ENCODE measurements at regions not wholly inside any gene's neighbourhood (a gene's known extent, or its start where the extent isn't known, plus 50 kb on each side); places are given as distances from the start of the nearest gene placed in this dataset.

DNA sequence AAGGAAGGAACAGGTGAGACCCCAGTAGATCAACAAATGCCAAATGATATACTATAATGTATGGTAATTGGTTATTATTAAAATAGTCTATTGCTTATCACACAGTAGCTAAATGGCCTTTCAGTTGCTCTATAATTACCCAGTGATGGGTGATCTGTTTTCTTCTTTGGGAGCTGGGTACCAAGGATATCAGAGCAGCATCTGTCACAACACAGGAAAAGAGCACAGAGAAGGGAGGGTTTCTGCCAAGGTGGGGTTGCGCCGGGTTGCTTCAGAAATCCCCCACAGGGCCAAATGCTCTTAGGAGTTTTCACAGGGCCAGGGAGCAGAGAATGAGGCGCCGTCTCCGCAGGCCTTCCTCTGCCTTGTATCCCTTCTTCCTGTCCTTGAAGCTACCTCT is 469.4 kb downstream of the INSC start:
- no peak for DNase-seq (ENCODE audit: low read depth in 2 of 2)

DNA sequence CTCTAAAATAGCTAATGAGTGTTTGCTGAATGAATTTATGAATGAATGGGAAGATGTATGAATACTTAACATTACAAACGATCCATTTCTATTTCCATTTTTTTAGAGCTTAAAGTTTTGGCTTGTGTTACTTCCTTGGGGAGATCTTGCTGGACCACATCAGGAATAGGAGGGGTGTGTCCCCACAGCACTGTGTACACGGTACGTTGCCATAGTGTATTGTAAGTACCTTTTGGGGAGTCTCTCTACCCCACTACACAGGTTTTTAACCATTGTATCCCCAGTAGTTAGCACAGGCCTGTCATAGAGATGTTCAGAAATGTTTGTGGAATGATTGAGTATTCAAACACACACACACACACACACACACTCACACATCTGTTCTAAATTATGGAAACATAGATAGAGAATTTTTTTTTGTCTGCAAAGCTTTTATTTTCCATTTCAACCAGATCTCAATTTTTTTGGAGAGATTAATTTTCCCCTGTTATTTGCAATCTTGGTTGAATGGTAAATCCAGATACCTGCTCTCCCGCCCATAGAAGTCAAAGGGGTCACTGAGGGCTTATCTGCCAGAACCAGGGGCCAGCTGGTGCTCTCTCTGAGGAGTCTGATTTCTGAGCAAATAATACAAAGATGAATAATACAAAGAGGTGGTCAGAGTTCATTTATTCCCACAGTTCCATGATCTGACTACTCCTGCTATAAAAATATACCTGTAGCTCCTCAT is 471.0 kb downstream of the INSC start:
- no peak for DNase-seq (ENCODE audit: low read depth in 2 of 2)

DNA sequence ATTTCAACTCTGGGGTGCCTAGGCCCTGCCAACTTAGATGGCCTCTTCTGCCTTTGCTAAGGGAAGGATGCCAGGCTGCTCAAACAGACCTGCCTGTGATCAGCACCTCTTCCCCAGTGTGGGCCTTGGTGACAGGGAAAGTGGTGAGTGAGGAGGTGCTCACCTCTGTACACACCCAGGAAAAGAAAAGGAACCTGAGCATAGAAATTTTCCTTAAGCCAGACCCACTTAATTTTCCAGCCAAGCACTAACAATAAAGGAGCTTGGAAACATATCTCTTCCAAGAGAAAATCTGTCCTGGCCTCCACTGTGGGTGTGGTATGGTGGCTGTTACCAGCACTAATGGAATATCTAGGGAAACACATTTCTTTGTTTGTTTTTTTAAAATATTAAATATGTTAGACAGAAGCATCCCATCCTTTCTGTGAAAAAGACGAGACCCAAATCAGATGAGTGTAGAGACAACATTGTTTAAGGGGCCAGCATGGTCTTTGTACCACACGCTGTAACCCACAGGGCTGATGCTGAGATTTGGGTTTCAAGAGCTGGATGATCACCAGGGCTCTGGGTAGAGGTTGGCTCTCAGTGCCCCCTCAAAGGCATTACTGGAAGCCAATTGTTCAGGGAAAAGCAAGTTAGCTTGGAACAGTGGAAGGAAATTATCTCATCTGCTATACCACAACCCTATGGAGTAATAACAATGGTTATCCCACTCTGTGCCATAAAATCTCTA is 472.2 kb downstream of the INSC start:
- DNase-seq (ENCODE audit: low read depth in 2 of 2) = no peak

DNA sequence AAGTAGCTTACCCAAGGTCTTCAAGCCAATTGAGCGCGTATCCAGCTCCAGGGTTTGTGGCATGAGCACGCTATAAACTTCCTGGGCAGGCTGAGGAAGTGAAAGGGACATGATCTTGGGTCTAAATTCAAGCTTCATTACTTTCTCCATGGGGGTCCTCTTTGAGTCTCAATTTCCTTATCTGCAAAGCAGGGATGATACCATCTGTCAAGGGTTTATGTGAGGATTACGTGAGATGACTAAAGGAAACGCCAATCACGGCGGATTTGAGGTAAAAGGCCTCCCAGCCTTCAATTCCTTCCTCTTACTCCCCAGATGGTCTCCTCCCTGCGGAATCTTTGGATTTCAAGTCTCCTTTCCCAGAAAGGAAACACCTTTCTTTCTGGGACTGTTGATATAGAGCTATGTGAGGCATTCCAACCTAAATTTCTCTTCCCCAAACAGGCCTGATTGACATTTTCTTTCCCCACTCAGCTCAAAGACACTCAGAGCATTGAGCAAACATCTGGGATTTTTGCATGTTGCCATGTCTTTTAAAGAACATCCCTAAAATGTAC is 474.4 kb downstream of the INSC start:
- no peak for DNase-seq (ENCODE audit: low read depth in 2 of 2)

DNA sequence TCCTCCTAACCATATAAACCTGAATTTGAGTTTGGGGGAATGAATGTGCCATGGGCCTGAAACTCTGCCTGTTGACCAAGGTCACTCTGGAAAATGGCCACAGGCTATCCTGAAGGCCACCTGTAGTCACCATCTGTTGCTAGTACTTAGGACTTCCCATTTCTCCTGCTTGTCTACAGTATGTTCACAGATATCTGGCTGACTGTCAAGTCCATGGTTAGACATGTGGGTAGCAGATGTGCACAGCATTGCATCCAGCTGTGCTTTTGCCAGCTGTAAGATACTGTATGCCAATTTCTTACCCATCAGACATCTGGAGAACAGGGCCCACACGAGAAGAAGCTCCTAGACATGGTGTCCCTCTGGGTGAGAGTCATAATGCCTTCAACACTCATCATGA is 475.4 kb downstream of the INSC start:
- DNase-seq (ENCODE audit: low read depth in 2 of 2) = no peak

DNA sequence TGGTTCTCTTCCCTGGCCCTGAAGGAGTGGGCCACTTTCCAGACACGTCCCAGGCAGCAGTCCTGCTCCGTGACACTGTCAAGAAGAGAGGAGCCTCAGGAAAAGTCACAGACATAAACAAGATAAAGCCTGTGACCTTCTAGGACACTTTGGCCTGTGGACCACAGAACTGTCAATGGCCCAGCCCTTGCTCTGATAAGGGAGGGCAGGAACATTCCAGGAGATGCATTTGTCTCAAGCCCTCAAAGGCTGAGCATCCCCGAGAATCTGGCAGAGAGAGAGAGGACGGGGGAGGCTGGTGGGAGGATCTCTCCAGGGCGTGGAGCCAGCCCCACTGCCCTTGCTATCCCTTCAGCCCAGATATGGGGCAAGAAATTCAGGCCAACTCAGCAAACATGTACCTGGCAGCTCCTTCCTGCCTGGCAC is 476.4 kb downstream of the INSC start:
- DNase-seq (ENCODE audit: low read depth in 2 of 2) = no peak

DNA sequence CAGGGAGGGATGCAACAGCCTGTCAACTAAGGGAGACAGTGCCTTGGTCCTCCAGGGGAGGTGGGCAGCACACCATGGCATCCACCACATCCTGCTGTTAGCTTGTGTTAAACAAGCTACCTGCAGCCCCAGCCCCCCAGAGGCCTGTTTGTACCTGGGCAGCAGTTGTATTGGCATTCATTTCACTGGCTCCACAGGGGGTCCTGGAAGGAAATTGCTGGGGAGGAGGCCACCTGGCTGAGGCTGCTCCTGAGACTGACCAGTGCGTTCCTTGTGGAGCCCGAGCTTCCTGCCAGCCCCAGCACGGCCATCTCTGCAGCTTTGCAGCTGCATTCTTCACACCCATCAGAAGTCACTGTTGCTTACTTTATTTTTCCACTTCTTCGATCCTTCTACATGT is 479.9 kb downstream of the INSC start:
- DNase-seq (ENCODE audit: low read depth in 2 of 2) = no peak

DNA sequence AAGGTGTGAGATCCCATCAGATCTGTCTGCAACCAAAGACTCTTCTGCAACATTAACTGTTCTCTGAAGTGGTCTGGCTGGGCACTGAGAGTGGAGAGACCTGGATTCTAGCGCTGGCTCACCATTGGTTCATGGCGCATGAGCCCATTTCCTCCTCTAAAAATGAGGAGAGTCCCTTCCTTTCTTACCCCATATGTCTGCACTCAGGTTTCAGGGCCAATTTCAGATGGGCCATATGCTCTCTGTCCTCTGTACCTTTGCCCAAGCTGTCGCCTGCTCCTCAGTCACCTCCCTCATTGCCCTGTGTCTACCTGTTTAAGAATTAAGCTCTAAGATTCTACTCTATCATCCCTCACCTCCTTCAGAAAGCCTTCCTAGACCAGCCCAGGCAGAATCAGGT is 484.7 kb downstream of the INSC start:
- no peak for DNase-seq (ENCODE audit: low read depth in 2 of 2)

DNA sequence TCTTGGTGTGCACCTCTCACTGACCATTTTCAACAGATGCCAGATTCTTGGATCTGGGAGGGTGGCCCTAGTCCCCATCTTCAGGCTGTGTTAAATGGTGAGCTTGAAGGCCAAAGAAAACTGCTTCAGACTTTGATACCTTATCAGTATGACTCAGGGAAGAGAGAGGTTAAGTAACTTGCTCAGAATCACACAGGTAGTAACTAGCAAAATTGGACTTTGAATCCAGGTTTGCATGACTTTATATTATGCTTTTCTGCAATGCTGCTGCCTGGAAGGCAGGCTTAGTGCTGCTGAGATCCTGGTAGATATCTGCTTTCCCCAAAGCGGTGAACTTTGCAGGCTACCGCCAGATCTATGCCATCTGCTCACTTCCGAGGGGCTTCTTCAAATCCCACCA is 487.3 kb downstream of the INSC start:
- no peak for DNase-seq (ENCODE audit: low read depth in 2 of 2)

DNA sequence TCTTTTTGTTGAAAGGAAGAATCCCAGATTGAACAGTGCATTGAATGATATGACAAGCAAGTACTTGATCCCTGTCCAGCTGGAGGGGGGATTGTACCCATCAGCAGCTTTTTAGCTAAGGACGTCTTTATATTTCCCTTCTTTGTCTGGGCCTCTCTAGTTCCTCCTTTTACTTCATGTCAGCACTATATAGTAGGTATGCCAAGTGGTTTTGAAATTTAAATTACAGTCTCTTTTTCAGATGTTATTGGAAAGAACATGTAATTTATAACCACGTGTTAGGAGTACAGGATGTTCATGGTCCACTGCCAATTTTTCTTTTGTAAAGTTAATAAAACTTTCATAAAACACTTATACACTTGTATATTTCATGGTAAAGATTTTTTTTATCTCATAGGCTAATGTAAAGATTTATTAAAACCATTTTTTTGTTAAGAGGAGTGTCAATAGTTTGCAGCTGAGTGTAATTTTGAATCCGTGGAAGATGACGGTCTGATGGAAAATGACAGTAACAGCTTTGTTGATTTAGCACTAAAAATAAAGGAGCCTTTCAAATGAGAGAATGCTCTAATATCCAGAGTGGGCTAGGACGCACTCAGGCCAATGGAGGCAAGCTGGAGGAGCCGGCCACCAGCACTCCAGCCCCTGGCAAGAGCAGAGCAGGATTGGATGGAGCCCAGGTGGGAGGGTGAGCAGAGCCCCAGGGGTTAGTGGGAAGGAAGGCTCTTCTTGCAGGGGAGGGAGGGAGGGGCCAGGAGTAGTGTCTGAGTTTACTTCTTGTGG is 488.3 kb downstream of the INSC start:
- DNase-seq (ENCODE audit: low read depth in 2 of 2) = no peak

DNA sequence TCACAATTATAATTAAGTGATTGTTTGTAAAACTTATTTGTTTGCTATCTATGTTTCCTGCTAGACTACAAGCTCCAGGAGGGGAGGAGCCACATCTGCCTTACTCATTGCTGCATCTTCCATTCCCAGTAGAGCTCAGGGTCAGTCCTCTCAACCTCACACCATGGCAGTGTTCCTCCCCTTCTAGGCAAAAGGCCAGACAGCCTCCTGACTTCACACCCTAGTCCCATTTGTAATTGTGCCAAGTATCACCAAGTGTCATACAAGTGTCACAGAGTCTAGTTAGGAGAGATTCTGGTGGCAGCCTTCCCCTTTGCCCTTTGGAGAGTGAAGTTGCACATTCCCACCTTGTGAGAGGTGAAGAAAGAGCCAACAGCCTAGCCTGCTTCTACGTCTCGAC is 490.4 kb downstream of the INSC start:
- no peak for DNase-seq (ENCODE audit: low read depth in 2 of 2)

DNA sequence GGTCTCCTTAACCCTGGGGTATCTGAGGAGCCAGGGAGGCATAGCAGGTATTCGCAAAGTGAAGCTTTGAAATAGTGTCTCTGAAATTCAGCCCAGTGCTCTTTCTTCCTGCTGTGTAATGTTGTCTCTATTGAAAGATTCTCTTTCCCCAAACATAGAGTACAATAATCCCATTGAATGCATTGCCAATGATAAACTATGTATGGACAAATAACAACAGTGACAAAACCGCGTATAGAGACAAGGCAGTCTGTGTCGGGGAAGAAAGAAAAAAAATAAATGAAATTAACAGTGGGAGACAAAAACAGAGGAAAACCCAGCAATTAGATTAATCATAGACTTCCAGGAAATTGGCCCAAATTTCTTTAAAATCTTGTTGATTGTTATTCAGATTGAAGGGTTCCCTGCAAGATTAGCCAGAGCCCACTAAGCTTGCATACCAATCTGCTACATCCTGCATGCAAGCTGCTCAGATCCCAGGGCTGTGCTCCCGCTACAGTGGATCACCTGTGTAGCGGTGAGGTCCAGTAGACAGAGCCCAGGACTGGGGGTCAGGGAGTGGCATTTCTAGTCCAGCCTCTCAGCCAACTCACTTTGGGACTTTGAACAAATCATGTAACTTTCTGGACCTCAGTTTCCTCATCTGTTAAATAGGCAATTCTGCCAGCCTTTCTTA is 492.8 kb downstream of the INSC start:
- no peak for DNase-seq (ENCODE audit: low read depth in 2 of 2)

DNA sequence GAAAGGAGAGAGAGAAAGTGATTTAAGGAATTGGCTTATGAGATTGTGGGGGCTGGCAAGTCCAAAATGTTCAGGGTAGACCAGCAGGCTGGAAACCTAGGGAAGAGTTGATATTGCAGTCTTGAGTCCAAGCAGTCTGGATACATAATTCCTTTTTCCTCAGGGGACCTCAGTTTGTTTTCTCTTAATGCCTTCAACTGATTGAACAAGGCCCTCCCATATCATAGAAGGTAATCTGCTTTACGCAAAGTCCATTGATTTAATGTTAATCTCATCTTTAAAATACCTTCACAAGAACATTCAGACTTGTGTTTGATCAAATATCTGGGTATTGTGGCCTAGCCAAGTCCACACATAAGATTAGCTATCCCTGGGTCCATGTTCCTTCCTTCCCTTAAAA is 494.7 kb downstream of the INSC start:
- no peak for DNase-seq (ENCODE audit: low read depth in 2 of 2)

DNA sequence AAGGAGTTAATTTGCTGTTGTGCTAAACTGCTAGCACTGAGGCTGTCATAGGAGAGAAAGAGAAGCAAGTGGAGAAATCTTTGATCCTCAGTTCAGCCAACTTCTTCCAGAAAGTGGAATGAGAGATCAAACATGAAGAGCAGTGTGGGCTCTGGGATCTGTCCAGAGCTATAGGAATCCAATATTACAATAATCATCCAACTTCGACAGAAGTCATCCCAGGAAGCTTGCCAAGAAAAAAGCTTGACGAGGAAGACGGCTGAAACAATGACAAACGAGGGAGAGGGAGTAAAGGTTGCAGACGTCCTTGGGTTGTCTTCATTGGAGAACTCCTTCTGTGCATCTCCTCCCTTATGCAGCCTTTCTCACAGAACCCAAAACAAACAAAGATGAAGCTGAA is 496.2 kb downstream of the INSC start:
- DNase-seq (ENCODE audit: low read depth in 2 of 2) = no peak

DNA sequence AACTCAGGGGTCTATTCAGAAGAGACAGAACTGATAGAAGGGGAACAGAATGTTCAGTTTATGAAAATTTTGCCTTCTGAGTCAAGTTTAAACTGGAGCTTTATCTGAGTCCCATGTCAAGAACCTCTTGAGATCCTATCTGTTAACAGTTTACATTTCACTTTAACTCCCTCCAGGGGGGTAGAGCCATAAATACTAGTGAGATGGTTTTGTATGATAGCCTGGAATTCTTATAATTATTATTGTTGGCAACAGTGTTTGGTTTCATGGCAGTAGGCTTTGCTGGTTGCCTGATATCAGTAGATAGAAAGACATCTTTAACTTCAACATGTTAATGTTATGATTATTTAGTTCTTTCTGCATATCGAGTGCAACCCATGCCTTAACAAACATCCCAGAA is 498.5 kb downstream of the INSC start:
- DNase-seq (ENCODE audit: low read depth in 2 of 2) = no peak

DNA sequence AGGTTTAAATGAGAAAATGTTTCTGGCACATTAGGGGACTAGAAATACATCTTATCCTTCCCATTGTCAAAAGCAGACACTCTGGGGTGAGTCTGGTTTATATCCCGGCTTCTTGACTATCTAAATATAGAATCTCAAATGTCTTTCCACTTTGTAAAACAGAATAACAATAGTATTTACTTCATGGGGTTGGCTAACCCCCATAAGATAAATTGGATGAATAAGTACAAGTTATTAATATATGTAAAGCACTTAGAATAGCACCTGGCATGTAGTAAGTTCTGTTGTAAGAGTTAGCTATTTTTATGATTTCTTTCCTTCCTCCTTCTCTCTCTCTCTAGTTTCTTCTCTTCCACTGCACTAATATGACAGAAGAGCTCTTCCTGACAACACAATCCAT is 499.1 kb downstream of the INSC start:
- DNase-seq (ENCODE audit: low read depth in 2 of 2) = no peak

DNA sequence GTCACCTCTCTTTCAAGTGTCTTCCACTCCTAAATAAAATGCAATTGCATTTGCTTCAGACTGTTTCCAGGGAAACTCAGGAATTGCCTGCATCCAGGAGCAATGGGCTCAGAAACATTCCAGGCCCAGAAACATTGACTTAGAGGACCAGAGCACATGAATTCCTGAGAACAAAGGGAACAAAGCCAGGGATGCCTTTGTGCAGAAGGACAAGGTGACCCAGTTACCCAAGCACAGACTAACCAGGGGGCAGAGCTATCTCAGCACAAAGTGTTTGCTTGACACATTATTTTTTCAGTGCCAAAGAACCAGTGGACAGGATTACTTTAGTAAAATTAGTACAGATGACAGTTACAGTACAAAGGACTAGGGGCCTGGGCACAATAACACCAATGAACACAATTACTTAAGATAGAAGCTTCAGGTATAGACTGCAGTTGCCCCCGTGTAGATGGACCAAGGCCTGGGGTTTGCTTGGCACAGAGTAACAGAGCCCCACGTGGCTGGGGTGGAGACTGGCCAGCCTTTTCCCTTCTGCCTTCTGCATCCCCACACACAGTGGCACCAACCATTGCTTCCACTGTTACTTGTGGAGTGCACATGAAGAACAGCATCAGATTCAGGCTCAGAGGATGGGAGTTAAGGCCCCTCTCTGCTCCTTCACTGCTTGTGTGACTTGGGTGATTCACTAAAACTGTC is 500.8 kb downstream of the INSC start:
- DNase-seq (ENCODE audit: low read depth in 2 of 2) = no peak

DNA sequence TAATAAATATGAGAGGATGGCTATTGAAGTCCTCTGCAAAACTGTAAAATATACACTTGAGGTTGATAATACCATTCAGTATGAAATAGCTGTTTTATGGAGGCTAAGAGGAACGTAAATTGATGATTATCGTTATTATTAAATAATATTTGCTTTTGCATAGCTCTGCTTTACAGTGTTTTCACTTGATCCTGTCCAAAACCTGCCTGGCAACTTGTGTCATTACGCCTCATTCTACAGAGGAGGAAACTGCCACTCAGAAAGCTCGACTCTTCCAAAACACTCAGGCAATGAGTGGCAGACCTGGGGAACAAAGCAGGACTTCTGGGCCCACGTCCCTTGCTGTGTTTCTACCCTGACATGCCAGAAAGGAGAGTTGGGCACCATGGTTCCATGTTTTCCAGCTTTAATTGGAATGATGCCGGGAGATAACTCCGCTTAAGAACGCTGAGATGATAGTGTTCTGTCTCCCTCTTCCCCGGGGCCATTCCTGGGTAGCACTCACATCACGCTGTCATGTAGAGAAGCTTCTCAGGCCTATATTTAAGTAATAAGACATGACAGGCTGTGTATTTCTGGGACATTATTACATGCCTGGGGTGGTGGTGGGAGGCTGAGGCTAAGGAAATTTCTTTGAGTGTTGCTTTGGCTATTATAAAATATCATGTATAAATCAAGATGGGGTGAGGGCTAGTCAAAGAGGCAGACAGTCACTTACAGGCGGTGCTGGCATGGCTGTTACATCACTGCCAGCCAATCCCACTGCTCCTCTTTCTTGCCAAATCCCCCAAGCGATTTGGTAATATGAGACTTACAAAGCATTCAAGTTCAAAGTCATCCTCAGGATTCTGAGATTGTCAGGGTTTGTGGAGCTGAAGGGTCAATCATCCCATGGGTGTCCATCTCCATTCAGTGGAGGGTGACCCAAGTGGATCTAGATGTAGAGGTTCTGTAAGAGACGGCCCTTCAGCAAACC is 501.7 kb downstream of the INSC start:
- no peak for DNase-seq (ENCODE audit: low read depth in 2 of 2)

DNA sequence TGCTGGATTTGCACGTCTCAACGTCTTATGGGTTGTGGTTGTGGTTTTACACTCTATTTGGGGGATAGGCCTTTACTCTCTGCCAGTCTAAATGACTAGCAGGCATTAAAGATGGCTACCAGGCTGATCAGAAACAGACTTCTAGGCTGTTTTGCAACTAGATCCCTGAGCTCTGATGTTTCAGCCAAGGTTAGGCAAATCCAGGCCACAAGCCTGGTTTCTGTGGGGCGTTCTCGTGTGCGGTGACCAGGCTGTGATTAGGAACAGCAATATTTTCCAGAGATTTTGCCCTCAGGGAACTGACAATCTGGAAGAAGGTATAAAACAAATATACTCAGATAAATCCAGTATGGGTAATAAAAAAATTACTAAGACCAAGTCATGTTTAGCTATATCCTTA is 502.4 kb downstream of the INSC start:
- no peak for DNase-seq (ENCODE audit: low read depth in 2 of 2)

DNA sequence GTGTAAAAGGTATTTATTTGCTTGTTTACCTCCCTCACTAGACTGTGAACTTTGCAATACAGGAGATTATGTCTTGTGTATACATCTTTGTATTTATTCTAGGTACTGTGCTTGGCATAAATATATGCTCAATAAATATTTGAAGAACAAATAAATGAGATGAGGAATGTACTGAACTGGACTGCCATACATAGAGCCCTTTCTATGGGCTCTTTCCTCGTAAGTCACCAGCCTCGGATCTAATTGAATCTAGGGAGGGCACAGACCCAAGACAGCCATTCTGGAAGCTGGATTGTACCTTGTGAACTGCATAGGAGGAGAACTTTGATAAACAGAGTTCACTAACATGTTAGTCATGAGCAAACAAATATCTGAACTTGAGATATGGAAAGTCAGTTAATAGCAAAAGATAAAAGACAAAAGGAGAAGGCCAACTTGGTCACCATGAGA is 503.9 kb downstream of the INSC start:
- no peak for DNase-seq (ENCODE audit: low read depth in 2 of 2)

Data from stimulated activated CD4-positive, alpha-beta T cell treated with anti-CD3 and anti-CD28 coated beads, Interleukin-12 subunit alpha, Interleukin-12 subunit beta, amount 100 ng/mL, for 24 hours (primary cell).